Heart left ventricle (tissue), 16 donors: ENCODE measurements at regions not wholly inside any gene's neighbourhood (a gene's known extent, or its start where the extent isn't known, plus 50 kb on each side); places are given as distances from the start of the nearest gene placed in this dataset.

ENCODE experiments used
- ATAC-seq, 4 donors: fragments of 200-7000 bp; cut with Tn5 transposase; one replicate each; pipeline ENCODE4 v1.9.1; 2020 to 2022; ENCODE audit warnings: moderate library complexity in 4 of 4, mild to moderate bottlenecking in 3 of 4, moderate number of reproducible peaks in 1 of 4
- DNase-seq, 5 donors: peaks; one replicate each; pipeline ENCODE4 v3.0.0-alpha.2; 2020
- H3K27ac ChIP-seq, 12 donors: fragments of 200-600 bp; sonication (generic) in 4 of 12; one replicate each; pipeline versions ENCODE4 v1.5.0 to v1.8.0; 2016 to 2022; ENCODE audit warnings: mild to moderate bottlenecking in 2 of 12
- H3K27me3 ChIP-seq, 9 donors: fragments of 200-600 bp; sonication (generic) in 2 of 9; one replicate each; pipeline versions ENCODE4 v1.5.1 to v1.8.0; 2016 to 2022; ENCODE audit warnings: mild to moderate bottlenecking in 3 of 9
- H3K36me3 ChIP-seq, 9 donors: fragments of 200-600 bp; sonication (generic) in 2 of 9; one replicate each; pipeline versions ENCODE4 v1.5.0 to v1.8.0; 2018 to 2022; ENCODE audit warnings: mild to moderate bottlenecking in 2 of 9
- H3K4me1 ChIP-seq, 12 donors: fragments of 200-600 bp; sonication (generic) in 4 of 12; one replicate each; pipeline versions ENCODE4 v1.5.0 to v1.8.0; 2016 to 2022; ENCODE audit warnings: mild to moderate bottlenecking in 3 of 12
- H3K4me3 ChIP-seq, 12 donors: fragments of 200-600 bp; sonication (generic) in 4 of 12; one replicate each; pipeline versions ENCODE4 v1.5.0 to v1.8.0; 2017 to 2022; ENCODE audit warnings: mild to moderate bottlenecking in 9 of 12, moderate library complexity in 4 of 12
- H3K9me3 ChIP-seq, 12 donors: fragments of 200-600 bp; sonication (generic) in 4 of 12; one replicate each; pipeline versions ENCODE4 v1.5.0 to v1.8.0; 2016 to 2022; ENCODE audit warnings: mild to moderate bottlenecking in 1 of 12
- POLR2A ChIP-seq, 2 donors: fragments of 450-650 bp; IDR thresholded peaks; one replicate each; pipeline ENCODE4 v1.6.1; 2017; ENCODE audit warnings: antibody characterized with exemption in 2 of 2, mild to moderate bottlenecking in 2 of 2, moderate library complexity in 2 of 2
- WGBS, 4 donors: extraction: QIAGEN DNeasy Blood & Tissue Kit in 2 of 4; methylation state at CpG; one replicate each; pipeline versions ENCODE4 v1.1.5 to v1.1.7; 2013 to 2018; 5-methylcytosine and 5-hydroxymethylcytosine counted together
- intact Hi-C, 10 donors: fragments of 100-400 bp; cut with DNase I; formaldehyde crosslinking; loops; one replicate each; pipeline versions ENCODE4 v1.11.1 to v1.14.2; 2022
- TF ChIP-seq, protein P1 (sequence below), 12 donors: fragments of 200-600 bp; sonication (generic) in 4 of 12; IDR thresholded peaks; one replicate each; pipeline versions ENCODE4 v1.5.0 to v1.8.0; 2018 to 2022; ENCODE audit warnings: antibody characterized with exemption in 12 of 12, mild to moderate bottlenecking in 5 of 12
- donor health status: ischemic (EF 13 %, LVEDD 7.1; RV severe dilation, severe dysfunction).
- donor health status: healthy with polysubstance abuse.
- donor health status: DM: no; HTN: yes; CAD: no.
- donor health status: DM: no; HTN: no; CAD: no.
- donor health status: ischemic (EF 25% LVEDD 6.9; RV normal size, moderate dysfunction).
- donor health status: ischemic (EF 25% LVEDD 5.7; RV mildly dilated, moderate dysfunction).
- donor health status: healthy.
- donor health status: DM: yes; HTN: yes; CAD: no.
- donor health status: ischemic (EF 35%, LVEDD 5.7; RV mildly dilated, moderate dysfunction).
- donor health status: nonischemic (EF 11% LVEDD 7.7; RV severe dilation, severe dysfunction).
- donor health status: DM: yes; HTN: yes; CAD: no.
- donor health status: PGD.
- donor health status: ischemic (EF 29% LVEDD 5.4; RV normal size, mild dysfunction).
- donor health status: nonischemic (EF 23%, LVEDD 6.1; RV moderate dilation, normal function).

GRCh38 chr20:60306105-60306504 lies 347.9 kb downstream of the CDH26 start:
- intact Hi-C loops, result no loop called here
- DNase-seq (no peak), ATAC-seq (peak in 3 of 4 donors; percentile 63 to 75 (median 65))
- Histone ChIP-seq H3K27me3 (no peaks in the 10 kb centered on the region), H3K4me3 (no peak overlapping the region), H3K4me1 (no peaks in the 10 kb centered on the region), H3K36me3 (no peaks in the 10 kb centered on the region), H3K9me3 (no peaks in the 10 kb centered on the region), H3K27ac (no peak overlapping the region)
- no peak for TF ChIP-seq POLR2A (IDR thresholded peaks at IDR 0.05)
- TF ChIP-seq, protein P1, sequence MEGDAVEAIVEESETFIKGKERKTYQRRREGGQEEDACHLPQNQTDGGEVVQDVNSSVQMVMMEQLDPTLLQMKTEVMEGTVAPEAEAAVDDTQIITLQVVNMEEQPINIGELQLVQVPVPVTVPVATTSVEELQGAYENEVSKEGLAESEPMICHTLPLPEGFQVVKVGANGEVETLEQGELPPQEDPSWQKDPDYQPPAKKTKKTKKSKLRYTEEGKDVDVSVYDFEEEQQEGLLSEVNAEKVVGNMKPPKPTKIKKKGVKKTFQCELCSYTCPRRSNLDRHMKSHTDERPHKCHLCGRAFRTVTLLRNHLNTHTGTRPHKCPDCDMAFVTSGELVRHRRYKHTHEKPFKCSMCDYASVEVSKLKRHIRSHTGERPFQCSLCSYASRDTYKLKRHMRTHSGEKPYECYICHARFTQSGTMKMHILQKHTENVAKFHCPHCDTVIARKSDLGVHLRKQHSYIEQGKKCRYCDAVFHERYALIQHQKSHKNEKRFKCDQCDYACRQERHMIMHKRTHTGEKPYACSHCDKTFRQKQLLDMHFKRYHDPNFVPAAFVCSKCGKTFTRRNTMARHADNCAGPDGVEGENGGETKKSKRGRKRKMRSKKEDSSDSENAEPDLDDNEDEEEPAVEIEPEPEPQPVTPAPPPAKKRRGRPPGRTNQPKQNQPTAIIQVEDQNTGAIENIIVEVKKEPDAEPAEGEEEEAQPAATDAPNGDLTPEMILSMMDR (IDR thresholded peaks at IDR 0.05), result no peak
- WGBS, 4 donors, result 49 to 56% (median 52%) methylated on average over 3 of the region's 3 CpGs

DNA sequence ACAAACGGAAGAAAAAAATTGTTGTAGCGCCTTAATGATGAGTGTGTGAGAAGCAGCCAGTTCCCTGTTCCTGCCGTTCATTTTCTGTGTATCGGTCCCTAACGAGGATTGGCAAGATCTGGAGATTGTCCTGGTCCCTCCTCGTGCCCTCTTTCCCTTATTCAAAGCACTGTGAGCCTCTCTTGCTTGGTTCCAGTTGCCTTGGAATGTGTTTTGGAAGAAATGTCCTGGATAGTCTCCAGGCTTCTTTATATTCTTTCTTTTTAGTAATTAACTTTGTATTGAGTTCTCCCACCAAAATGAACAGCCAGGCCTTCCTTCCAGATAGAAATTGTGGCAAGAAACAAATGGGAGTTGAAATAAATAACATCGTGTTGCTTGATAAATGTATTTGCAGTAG lies 348.3 kb downstream of the CDH26 start:
- no peaks in the 10 kb centered on the region for H3K27me3 ChIP-seq
- TF ChIP-seq, protein P1 (IDR thresholded peaks at IDR 0.05), result no peak
- no peak for TF ChIP-seq POLR2A (IDR thresholded peaks at IDR 0.05)
- H3K9me3 ChIP-seq, result no peaks in the 10 kb centered on the region
- H3K4me3 ChIP-seq, result no peak overlapping the region
- intact Hi-C loops, result no loop called here
- ATAC-seq (no peak), DNase-seq (no peak)
- no peaks in the 10 kb centered on the region for H3K4me1 ChIP-seq
- no peak overlapping the region for H3K27ac ChIP-seq
- 72 to 75% (median 74%) methylated on average over 7 of the region's 7 CpGs for WGBS, 4 donors
- H3K36me3 ChIP-seq, result no peaks in the 10 kb centered on the region

- DNase-seq (no peak), ATAC-seq (no peak)
- Histone ChIP-seq H3K36me3 (no peaks in the 10 kb centered on the region), H3K9me3 (no peaks in the 10 kb centered on the region), H3K27me3 (no peaks in the 10 kb centered on the region), H3K4me1 (no peaks in the 10 kb centered on the region), H3K4me3 (no peak overlapping the region), H3K27ac (no peak overlapping the region)
- WGBS, 4 donors, result 81 to 88% (median 86%) methylated on average over 13 of the region's 13 CpGs
- intact Hi-C loops, result no loop called here
- TF ChIP-seq, protein P1 (IDR thresholded peaks at IDR 0.05), result no peak
- no peak for TF ChIP-seq POLR2A (IDR thresholded peaks at IDR 0.05)
Observed at GRCh38 chr20:60310560-60311349, 352.5 kb downstream of the CDH26 start.

DNA sequence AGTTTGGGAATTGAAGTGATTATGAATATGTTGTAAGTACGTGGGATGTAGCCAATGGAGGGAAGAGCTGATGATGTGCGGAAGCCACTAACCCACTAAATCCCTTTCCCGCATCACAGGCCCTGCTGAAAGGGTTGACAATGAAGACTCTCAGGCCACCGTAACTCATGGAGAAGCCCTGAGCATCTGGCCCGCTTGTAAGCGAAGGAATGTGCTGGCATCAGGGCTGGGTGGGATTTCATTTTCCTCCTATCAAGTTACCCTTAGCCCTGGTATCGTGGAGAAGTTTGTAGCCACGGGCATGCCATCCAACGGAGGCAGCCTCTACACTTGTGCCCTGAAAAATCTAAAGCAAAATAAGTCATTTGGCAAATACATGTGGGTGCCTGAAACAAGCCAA lies 355.0 kb downstream of the CDH26 start:
- Histone ChIP-seq H3K4me3 (no peak overlapping the region), H3K4me1 (no peaks in the 10 kb centered on the region), H3K36me3 (no peaks in the 10 kb centered on the region), H3K27me3 (no peaks in the 10 kb centered on the region), H3K9me3 (no peaks in the 10 kb centered on the region), H3K27ac (no peak overlapping the region)
- intact Hi-C loops, result no loop called here
- ATAC-seq (no peak), DNase-seq (no peak)
- TF ChIP-seq, protein P1 (IDR thresholded peaks at IDR 0.05), result no peak
- no peak for TF ChIP-seq POLR2A (IDR thresholded peaks at IDR 0.05)
- 68 to 90% (median 88%) methylated on average over 9 of the region's 9 CpGs for WGBS, 4 donors
